ENCODE measurements at regions not wholly inside any gene's neighbourhood (a gene's known extent, or its start where the extent isn't known, plus 50 kb on each side); places are given as distances from the start of the nearest gene placed in this dataset.

DNA sequence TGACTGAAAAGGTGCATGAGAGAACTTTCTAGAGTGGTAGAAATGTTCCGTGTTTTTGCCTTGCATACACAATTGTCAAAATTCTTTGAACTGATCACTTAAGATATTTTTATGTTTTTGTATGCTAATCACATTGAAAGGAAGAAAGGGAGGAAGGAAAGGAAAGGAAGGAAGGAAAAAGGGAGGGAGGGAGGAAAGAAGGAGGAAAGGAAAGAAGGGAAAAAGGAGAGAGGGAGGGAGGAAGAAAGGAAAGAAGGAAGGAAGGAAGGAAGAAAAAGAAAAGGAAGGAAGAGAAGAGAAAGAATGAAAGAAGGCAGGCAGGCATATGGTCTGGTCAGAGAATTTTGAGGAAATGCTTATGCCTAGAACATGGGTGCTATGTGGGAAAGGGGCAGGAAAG lies 68.4 kb upstream of the PGBD5 start:
- DNase-seq (ENCODE audit: low spot score), result no peak
- in situ Hi-C loops (cut with HindIII; ENCODE audit: extremely low pct_ligation_motif_present, low pct_unique_long_range_greater_than_20kb), result no loop called here
- no peak for ATAC-seq
- ChIA-PET POLR2A (no interaction called here), CTCF (ENCODE audit: low intra/inter-chr PET ratio, low total read pairs) (no interaction called here)
- intact Hi-C loops (cut with micrococcal nuclease; ENCODE audit: unreplicated experiment), result no loop called here
- H3K79me2 ChIP-seq (ENCODE audit: insufficient read depth, low read length), result no peaks in the 10 kb centered on the region
- no peaks in the 10 kb centered on the region for H3K9me3 ChIP-seq (ENCODE audit: low read length)
- TF ChIP-seq ZNF230 (CRISPR knock-in tag; IDR thresholded peaks at IDR 0.05) (no peak), HNRNPL (IDR thresholded peaks at IDR 0.05; ENCODE audit: low read depth, low read length) (no peak), JARID2 (CRISPR knock-in tag; IDR thresholded peaks at IDR 0.05; ENCODE audit: insufficient replicate concordance) (no peak), ZNF781 (CRISPR knock-in tag; IDR thresholded peaks at IDR 0.05; ENCODE audit: borderline replicate concordance, not compliant biosample characterization) (no peak), MEF2D (CRISPR knock-in tag; IDR thresholded peaks at IDR 0.05) (no peak), PHF5A (CRISPR knock-in tag; IDR thresholded peaks at IDR 0.05; ENCODE audit: low read depth, unreplicated experiment) (no peak), ELF4 (CRISPR knock-in tag; IDR thresholded peaks at IDR 0.05; ENCODE audit: borderline replicate concordance) (no peak), FOSL2 (CRISPR knock-in tag; IDR thresholded peaks at IDR 0.05) (no peak)
- TF ChIP-seq, protein P1, sequence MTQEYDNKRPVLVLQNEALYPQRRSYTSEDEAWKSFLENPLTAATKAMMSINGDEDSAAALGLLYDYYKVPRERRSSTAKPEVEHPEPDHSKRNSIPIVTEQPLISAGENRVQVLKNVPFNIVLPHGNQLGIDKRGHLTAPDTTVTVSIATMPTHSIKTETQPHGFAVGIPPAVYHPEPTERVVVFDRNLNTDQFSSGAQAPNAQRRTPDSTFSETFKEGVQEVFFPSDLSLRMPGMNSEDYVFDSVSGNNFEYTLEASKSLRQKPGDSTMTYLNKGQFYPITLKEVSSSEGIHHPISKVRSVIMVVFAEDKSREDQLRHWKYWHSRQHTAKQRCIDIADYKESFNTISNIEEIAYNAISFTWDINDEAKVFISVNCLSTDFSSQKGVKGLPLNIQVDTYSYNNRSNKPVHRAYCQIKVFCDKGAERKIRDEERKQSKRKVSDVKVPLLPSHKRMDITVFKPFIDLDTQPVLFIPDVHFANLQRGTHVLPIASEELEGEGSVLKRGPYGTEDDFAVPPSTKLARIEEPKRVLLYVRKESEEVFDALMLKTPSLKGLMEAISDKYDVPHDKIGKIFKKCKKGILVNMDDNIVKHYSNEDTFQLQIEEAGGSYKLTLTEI (CRISPR knock-in tag; conservative IDR thresholded peaks at IDR 0.05), result no peak
- TF ChIP-seq, protein P2, sequence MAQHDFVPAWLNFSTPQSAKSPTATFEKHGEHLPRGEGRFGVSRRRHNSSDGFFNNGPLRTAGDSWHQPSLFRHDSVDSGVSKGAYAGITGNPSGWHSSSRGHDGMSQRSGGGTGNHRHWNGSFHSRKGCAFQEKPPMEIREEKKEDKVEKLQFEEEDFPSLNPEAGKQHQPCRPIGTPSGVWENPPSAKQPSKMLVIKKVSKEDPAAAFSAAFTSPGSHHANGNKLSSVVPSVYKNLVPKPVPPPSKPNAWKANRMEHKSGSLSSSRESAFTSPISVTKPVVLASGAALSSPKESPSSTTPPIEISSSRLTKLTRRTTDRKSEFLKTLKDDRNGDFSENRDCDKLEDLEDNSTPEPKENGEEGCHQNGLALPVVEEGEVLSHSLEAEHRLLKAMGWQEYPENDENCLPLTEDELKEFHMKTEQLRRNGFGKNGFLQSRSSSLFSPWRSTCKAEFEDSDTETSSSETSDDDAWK (CRISPR knock-in tag; IDR thresholded peaks at IDR 0.05), result no peak
- TF ChIP-seq, protein P3, sequence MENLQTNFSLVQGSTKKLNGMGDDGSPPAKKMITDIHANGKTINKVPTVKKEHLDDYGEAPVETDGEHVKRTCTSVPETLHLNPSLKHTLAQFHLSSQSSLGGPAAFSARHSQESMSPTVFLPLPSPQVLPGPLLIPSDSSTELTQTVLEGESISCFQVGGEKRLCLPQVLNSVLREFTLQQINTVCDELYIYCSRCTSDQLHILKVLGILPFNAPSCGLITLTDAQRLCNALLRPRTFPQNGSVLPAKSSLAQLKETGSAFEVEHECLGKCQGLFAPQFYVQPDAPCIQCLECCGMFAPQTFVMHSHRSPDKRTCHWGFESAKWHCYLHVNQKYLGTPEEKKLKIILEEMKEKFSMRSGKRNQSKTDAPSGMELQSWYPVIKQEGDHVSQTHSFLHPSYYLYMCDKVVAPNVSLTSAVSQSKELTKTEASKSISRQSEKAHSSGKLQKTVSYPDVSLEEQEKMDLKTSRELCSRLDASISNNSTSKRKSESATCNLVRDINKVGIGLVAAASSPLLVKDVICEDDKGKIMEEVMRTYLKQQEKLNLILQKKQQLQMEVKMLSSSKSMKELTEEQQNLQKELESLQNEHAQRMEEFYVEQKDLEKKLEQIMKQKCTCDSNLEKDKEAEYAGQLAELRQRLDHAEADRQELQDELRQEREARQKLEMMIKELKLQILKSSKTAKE (CRISPR knock-in tag; IDR thresholded peaks at IDR 0.05; ENCODE audit: borderline replicate concordance), result no peak
- no peak overlapping the region for H3K4me3 ChIP-seq (replicated peaks in 1 of 3; ENCODE audit: insufficient read depth in 1 of 3, low read depth in 2 of 3, low read length in 3 of 3)
- WGBS (ENCODE audit: low lambda C conversion rate), result 11% methylated on average over 1 of the region's 1 CpG
- no peaks in the 10 kb centered on the region for H3K36me3 ChIP-seq (replicated peaks in 1 of 2; ENCODE audit: control insufficient read depth in 1 of 2, insufficient read depth in 2 of 2, low read length in 2 of 2)
- H3K4me2 ChIP-seq (ENCODE audit: low read depth, low read length), result no peak overlapping the region
- H3K4me1 ChIP-seq (ENCODE audit: insufficient read depth, low read length), result no peaks in the 10 kb centered on the region
- BruUV-seq (replicated peaks), result no TSS peak
- H3K9ac ChIP-seq (ENCODE audit: insufficient read depth, low read depth, low read length), result no peak overlapping the region
- no peak overlapping the region for H2AFZ ChIP-seq (ENCODE audit: low read length)
- H4K20me1 ChIP-seq (ENCODE audit: insufficient read depth, low read length), result no peaks in the 10 kb centered on the region
- no peak overlapping the region for H3K27ac ChIP-seq (ENCODE audit: extremely low read length, insufficient read depth, low read length)
- peaks cover 0 to 19% of the 10 kb centered on the region in 2 experiments; a peak in 3 of 5 replicates for H3K27me3 ChIP-seq (ENCODE audit: control insufficient read depth in 1 of 2, insufficient read depth in 2 of 2, low read length in 2 of 2)
- no peak for FAIRE-seq

Data from HepG2 (cell line).